OCI-M2 (cell line): ENCODE measurements at regions not wholly inside any gene's neighbourhood (a gene's known extent, or its start where the extent isn't known, plus 50 kb on each side); places are given as distances from the start of the nearest gene placed in this dataset.
"Not testable (repeated sequence)": the region's sequence is repeated elsewhere in the genome, so short reads cannot be mapped to it uniquely, and the experiment has no call there.

Experiments used
- DNase-seq: peaks from one replicate; lab custom pipeline; 2025; ENCODE audit not compliant: unreplicated experiment; lab: John Stamatoyannopoulos, UW

- not testable (repeated sequence) for DNase-seq
Observed at GRCh38 chr1:146729642-146730344, 208.3 kb upstream of the NBPF12 start.

- DNase-seq: not testable (repeated sequence)
Observed at GRCh38 chr1:146715054-146715453, 223.1 kb upstream of the NBPF12 start.

- DNase-seq: not testable (repeated sequence)
Observed at GRCh38 chr1:146710838-146711521, 227.1 kb upstream of the NBPF12 start.

- DNase-seq: not testable (repeated sequence)
Observed at GRCh38 chr1:146709302-146709701, 228.8 kb upstream of the NBPF12 start.

GRCh38 chr1:146704162-146704724 is 233.9 kb upstream of the NBPF12 start:
- DNase-seq: not testable (repeated sequence)

GRCh38 chr1:146701320-146701719 is 236.8 kb upstream of the NBPF12 start:
- not testable (repeated sequence) for DNase-seq

GRCh38 chr1:146695388-146695787 is 242.7 kb upstream of the NBPF12 start:
- not testable (repeated sequence) for DNase-seq

GRCh38 chr1:146691798-146692197 is 246.3 kb upstream of the NBPF12 start:
- not testable (repeated sequence) for DNase-seq

- DNase-seq: not testable (repeated sequence)
Observed at GRCh38 chr1:146688893-146689292, 249.2 kb upstream of the NBPF12 start.

GRCh38 chr1:146686777-146687366 is 251.3 kb upstream of the NBPF12 start:
- not testable (repeated sequence) for DNase-seq

GRCh38 chr1:146683126-146683429 is 255.0 kb upstream of the NBPF12 start:
- DNase-seq: not testable (repeated sequence)

- DNase-seq: not testable (repeated sequence)
Observed at GRCh38 chr1:146682227-146683125, 255.6 kb upstream of the NBPF12 start.

GRCh38 chr1:146673729-146674299 is 264.3 kb upstream of the NBPF12 start:
- DNase-seq: not testable (repeated sequence)

GRCh38 chr1:146672608-146673007 is 265.5 kb upstream of the NBPF12 start:
- DNase-seq: not testable (repeated sequence)

- not testable (repeated sequence) for DNase-seq
Observed at GRCh38 chr1:146671588-146671987, 266.5 kb upstream of the NBPF12 start.

GRCh38 chr1:146670832-146671566 is 267.1 kb upstream of the NBPF12 start:
- DNase-seq: not testable (repeated sequence)

- DNase-seq: not testable (repeated sequence)
Observed at GRCh38 chr1:146666275-146666674, 271.8 kb upstream of the NBPF12 start.

- not testable (repeated sequence) for DNase-seq
Observed at GRCh38 chr1:146660242-146660641, 277.9 kb upstream of the NBPF12 start.

- DNase-seq: not testable (repeated sequence)
Observed at GRCh38 chr1:146656356-146657060, 281.6 kb upstream of the NBPF12 start.
